ENCODE measurements at regions not wholly inside any gene's neighbourhood (a gene's known extent, or its start where the extent isn't known, plus 50 kb on each side); places are given as distances from the start of the nearest gene placed in this dataset.

GRCh38 chr16:51939378-51939871 is 607.5 kb downstream of the TOX3 start:
- TF ChIP-seq POLR2A (IDR thresholded peaks at IDR 0.05): no peak
- TF ChIP-seq, protein P1, sequence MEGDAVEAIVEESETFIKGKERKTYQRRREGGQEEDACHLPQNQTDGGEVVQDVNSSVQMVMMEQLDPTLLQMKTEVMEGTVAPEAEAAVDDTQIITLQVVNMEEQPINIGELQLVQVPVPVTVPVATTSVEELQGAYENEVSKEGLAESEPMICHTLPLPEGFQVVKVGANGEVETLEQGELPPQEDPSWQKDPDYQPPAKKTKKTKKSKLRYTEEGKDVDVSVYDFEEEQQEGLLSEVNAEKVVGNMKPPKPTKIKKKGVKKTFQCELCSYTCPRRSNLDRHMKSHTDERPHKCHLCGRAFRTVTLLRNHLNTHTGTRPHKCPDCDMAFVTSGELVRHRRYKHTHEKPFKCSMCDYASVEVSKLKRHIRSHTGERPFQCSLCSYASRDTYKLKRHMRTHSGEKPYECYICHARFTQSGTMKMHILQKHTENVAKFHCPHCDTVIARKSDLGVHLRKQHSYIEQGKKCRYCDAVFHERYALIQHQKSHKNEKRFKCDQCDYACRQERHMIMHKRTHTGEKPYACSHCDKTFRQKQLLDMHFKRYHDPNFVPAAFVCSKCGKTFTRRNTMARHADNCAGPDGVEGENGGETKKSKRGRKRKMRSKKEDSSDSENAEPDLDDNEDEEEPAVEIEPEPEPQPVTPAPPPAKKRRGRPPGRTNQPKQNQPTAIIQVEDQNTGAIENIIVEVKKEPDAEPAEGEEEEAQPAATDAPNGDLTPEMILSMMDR (IDR thresholded peaks at IDR 0.05): no peak
